Testis (tissue), 2 donors: ENCODE measurements at regions not wholly inside any gene's neighbourhood (a gene's known extent, or its start where the extent isn't known, plus 50 kb on each side); places are given as distances from the start of the nearest gene placed in this dataset.

Experiments
- DNase-seq: peaks from one replicate; pipeline ENCODE4 v3.0.0-alpha.2; 2019
- H3K27ac ChIP-seq, 2 donors: fragments of 200-600 bp; sonication (generic); one replicate each; pipeline ENCODE4 v1.5.1; 2019
- H3K27me3 ChIP-seq: fragments of 200-600 bp; sonication (generic); one replicate; pipeline ENCODE4 v1.5.1; 2019
- H3K36me3 ChIP-seq: fragments of 200-600 bp; sonication (generic); one replicate; pipeline ENCODE4 v1.5.1; 2017; ENCODE audit warnings: low read depth; ENCODE audit errors: missing control alignments
- H3K4me1 ChIP-seq: fragments of 200-600 bp; sonication (generic); one replicate; pipeline ENCODE4 v1.5.1; 2019
- H3K4me3 ChIP-seq, 2 donors: fragments of 200-600 bp; sonication (generic); one replicate each; pipeline ENCODE4 v1.5.1; 2017 to 2019
- H3K9me3 ChIP-seq: fragments of 200-600 bp; sonication (generic); one replicate; pipeline ENCODE4 v1.5.1; 2017
- POLR2A ChIP-seq: fragments of 450-650 bp; IDR thresholded peaks from one replicate; pipeline ENCODE4 v1.6.1; 2017; ENCODE audit warnings: antibody characterized with exemption, mild to moderate bottlenecking, moderate library complexity
- WGBS, 2 donors: methylation state at CpG; one replicate each; pipeline ENCODE4 v1.1.5; 2018; 5-methylcytosine and 5-hydroxymethylcytosine counted together
- intact Hi-C: fragments of 100-400 bp; cut with DNase I; formaldehyde crosslinking; loops from one replicate; pipeline ENCODE4 v1.15.1; 2023; ENCODE audit warnings: low total_unique reads
- TF ChIP-seq, protein P1 (sequence below), 3 experiments: fragments of 450-650 bp in 2 of 3; fragments of 200-600 bp in 1 of 3; sonication (generic) in 1 of 3; IDR thresholded peaks; one replicate each; pipeline ENCODE4 v1.5.1; 2016 to 2019; ENCODE audit warnings: antibody characterized with exemption in 3 of 3, mild to moderate bottlenecking in 2 of 3, moderate library complexity in 1 of 3

DNA sequence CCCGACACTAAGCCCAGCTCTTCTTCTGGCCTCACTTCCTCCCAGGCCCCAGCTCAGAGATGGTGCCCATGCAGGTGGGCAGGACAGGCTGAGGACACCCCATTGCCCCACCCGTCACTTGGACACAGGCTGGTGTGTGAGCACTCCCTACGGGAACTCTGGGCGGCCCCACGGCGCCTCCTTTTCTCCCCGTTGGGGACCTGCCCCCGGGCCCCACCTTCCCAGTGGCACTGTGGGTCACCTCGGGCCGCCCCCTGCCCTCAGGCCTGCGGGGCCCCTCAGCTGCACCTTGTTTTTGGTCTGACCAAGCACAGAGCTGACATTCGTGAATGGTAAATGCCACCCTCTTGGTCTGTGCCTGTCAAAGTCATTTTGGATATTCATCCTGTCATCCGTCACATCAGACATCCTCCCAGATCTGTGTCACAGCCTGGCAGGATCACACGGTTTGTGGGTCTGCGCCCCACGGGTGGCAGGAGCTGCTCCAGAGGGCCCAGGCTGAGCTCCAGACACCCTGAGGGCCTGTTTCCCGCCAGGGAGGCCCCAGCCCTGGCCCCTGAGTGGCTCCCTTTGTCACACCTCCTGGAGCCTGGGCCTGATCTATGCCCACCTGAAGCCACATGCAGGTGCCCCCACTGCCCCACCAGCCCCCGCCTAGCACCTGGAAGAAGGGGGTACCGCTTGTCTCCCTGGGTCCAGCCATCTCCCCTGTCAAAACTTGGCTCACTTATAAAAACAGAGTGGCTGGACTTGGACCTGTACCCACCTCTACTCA lies 1188.5 kb downstream of the BRD1 start:
- 92 to 93% methylated on average over 4 to 19 of the region's 19 CpGs for WGBS, 2 donors
- intact Hi-C loops = no loop called here
- no peak for DNase-seq
- Histone ChIP-seq H3K4me1 (no peaks in the 10 kb centered on the region), H3K27ac (no peak overlapping the region), H3K36me3 (no peaks in the 10 kb centered on the region), H3K27me3 (no peaks in the 10 kb centered on the region), H3K9me3 (no peaks in the 10 kb centered on the region), H3K4me3 (no peak overlapping the region)
- no peak for TF ChIP-seq POLR2A
- TF ChIP-seq, protein P1, sequence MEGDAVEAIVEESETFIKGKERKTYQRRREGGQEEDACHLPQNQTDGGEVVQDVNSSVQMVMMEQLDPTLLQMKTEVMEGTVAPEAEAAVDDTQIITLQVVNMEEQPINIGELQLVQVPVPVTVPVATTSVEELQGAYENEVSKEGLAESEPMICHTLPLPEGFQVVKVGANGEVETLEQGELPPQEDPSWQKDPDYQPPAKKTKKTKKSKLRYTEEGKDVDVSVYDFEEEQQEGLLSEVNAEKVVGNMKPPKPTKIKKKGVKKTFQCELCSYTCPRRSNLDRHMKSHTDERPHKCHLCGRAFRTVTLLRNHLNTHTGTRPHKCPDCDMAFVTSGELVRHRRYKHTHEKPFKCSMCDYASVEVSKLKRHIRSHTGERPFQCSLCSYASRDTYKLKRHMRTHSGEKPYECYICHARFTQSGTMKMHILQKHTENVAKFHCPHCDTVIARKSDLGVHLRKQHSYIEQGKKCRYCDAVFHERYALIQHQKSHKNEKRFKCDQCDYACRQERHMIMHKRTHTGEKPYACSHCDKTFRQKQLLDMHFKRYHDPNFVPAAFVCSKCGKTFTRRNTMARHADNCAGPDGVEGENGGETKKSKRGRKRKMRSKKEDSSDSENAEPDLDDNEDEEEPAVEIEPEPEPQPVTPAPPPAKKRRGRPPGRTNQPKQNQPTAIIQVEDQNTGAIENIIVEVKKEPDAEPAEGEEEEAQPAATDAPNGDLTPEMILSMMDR (IDR thresholded peaks at IDR 0.05) = no peak

DNA sequence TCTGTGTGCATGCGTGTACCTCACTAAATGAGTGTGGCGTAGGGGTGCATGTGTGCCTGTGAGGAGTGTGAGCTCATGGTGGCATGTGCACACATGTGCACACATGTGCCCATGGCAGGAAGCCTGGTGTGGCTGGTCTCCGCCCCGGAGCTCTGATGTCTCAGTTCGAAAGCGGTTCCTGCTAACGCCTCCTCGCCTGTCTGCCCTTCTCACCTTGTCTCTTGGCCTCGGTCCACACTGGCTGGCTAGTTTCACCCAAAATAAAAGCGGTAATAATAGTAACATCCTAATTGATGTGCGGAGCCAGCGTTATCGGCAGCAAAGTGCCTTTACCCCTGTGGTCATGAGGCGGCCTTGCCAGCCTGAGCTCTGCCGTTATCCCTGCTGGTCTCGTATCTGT lies 1190.4 kb downstream of the BRD1 start:
- Histone ChIP-seq H3K9me3 (no peaks in the 10 kb centered on the region), H3K27me3 (no peaks in the 10 kb centered on the region), H3K4me1 (no peaks in the 10 kb centered on the region), H3K27ac (no peak overlapping the region), H3K4me3 (no peak overlapping the region), H3K36me3 (no peaks in the 10 kb centered on the region)
- 94% methylated on average over 14 to 16 of the region's 16 CpGs for WGBS, 2 donors
- intact Hi-C loops = no loop called here
- no peak for DNase-seq
- TF ChIP-seq, protein P1 (IDR thresholded peaks at IDR 0.05) = no peak
- TF ChIP-seq POLR2A = no peak

DNA sequence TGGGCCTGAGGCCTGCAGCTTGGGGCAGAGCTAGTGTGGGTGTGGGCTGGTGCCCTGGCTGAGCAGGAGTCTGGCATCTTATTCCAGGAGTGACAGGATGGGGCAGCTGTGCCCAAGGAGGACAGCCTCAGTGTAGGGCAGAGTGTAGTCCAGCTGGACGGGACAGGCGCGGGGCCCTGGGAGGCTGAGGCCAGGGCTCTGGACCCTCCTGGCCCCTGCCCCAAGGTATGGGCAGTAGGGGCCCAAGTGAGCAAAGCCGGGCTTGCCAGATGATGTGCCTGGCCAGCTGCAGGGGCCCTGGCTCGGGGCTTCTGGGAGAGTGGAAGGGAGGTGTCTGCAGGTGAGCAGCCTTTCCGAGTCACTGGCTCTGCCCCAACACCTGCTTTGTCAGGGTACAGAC lies 1190.9 kb downstream of the BRD1 start:
- Histone ChIP-seq H3K27ac (no peak overlapping the region), H3K4me3 (no peak overlapping the region), H3K4me1 (no peaks in the 10 kb centered on the region), H3K36me3 (no peaks in the 10 kb centered on the region), H3K9me3 (no peaks in the 10 kb centered on the region), H3K27me3 (no peaks in the 10 kb centered on the region)
- no peak for DNase-seq
- WGBS, 2 donors = 91% methylated on average over 6 of the region's 6 CpGs; no CpG with 5 or more reads in 1 of the 2 donors
- no peak for TF ChIP-seq POLR2A
- TF ChIP-seq, protein P1 (IDR thresholded peaks at IDR 0.05) = no peak
- intact Hi-C loops = no loop called here

DNA sequence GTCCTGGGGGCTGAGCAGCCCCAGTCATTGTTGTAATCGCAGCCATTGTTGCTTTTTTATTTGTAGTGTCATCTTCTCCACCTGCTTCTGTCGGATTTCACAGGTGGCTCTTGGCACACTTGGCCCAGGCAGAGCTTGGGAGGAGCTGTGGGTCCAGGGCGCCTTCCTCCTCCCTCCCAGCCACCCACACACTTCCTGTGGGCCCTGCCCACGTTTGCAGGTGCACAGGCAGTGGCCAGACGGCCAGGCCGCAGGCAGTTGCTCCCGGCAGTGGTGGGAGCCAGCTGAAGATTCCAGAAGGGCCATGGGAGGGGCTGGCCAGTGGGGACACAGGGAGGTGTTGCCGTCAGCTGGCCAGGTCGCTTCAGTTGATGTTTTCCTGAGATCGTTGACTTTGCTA lies 1191.9 kb downstream of the BRD1 start:
- H3K9me3 ChIP-seq = no peaks in the 10 kb centered on the region
- H3K36me3 ChIP-seq = no peaks in the 10 kb centered on the region
- H3K4me3 ChIP-seq = no peak overlapping the region
- TF ChIP-seq, protein P1 (IDR thresholded peaks at IDR 0.05) = no peak
- TF ChIP-seq POLR2A = no peak
- no peaks in the 10 kb centered on the region for H3K4me1 ChIP-seq
- no peak overlapping the region for H3K27ac ChIP-seq
- DNase-seq = no peak
- intact Hi-C loops = no loop called here
- 56 to 65% methylated on average over 7 to 10 of the region's 10 CpGs for WGBS, 2 donors
- H3K27me3 ChIP-seq = no peaks in the 10 kb centered on the region

DNA sequence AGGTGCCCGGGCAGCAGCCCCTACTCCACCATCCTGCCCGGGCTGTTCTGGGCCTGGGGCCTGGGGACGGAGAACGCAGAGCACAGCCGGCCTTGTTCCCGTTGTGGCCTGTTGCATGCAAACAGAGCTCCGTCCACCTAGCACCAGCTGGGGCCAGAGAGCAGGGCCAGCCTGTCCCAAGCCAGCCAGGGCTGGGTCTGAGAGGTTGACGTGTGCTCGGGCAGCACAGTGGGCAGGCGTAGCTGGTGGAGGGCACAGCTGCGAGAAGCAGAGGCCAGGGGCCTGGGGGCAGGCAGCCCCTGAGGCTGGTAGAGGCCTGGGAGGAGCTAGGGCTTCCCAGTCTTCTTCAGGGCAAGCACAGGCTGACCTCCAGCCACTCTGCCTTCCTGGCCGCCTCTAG lies 1192.6 kb downstream of the BRD1 start:
- DNase-seq = no peak
- Histone ChIP-seq H3K27me3 (no peaks in the 10 kb centered on the region), H3K4me3 (no peak overlapping the region), H3K9me3 (no peaks in the 10 kb centered on the region), H3K27ac (no peak overlapping the region), H3K36me3 (no peaks in the 10 kb centered on the region), H3K4me1 (no peaks in the 10 kb centered on the region)
- 73 to 83% methylated on average over 5 to 12 of the region's 12 CpGs for WGBS, 2 donors
- intact Hi-C loops = no loop called here
- TF ChIP-seq, protein P1 (IDR thresholded peaks at IDR 0.05) = no peak
- no peak for TF ChIP-seq POLR2A
